ENCODE measurements at regions not wholly inside any gene's neighbourhood (a gene's known extent, or its start where the extent isn't known, plus 50 kb on each side); places are given as distances from the start of the nearest gene placed in this dataset.

DNA sequence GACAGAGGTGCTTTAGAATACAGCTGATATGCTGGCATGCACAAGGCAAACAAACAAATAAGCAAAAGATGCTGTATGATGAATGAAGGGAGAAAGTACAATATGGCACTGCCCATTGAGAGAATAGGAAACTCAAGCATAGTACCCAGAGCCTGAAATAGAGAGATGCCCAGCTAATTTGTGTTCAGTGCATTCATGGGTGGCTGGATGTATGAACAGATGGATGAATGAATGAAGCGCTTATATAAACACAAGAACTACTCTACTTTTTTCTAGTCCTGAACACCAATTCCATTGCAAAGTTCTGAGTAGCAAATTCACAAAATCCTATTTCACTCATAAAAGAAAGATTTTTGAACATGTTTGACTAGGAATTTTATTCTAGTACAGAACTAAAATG lies 756.3 kb downstream of the SATB2 start:
- no peak for DNase-seq (ENCODE audit: low read depth)
- TF ChIP-seq, protein P1, sequence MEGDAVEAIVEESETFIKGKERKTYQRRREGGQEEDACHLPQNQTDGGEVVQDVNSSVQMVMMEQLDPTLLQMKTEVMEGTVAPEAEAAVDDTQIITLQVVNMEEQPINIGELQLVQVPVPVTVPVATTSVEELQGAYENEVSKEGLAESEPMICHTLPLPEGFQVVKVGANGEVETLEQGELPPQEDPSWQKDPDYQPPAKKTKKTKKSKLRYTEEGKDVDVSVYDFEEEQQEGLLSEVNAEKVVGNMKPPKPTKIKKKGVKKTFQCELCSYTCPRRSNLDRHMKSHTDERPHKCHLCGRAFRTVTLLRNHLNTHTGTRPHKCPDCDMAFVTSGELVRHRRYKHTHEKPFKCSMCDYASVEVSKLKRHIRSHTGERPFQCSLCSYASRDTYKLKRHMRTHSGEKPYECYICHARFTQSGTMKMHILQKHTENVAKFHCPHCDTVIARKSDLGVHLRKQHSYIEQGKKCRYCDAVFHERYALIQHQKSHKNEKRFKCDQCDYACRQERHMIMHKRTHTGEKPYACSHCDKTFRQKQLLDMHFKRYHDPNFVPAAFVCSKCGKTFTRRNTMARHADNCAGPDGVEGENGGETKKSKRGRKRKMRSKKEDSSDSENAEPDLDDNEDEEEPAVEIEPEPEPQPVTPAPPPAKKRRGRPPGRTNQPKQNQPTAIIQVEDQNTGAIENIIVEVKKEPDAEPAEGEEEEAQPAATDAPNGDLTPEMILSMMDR (IDR thresholded peaks at IDR 0.05; ENCODE audit: insufficient read depth, low read depth, low read length), result no peak
- no peak overlapping the region for H3K4me3 ChIP-seq (ENCODE audit: low read depth, low read length)

DNA sequence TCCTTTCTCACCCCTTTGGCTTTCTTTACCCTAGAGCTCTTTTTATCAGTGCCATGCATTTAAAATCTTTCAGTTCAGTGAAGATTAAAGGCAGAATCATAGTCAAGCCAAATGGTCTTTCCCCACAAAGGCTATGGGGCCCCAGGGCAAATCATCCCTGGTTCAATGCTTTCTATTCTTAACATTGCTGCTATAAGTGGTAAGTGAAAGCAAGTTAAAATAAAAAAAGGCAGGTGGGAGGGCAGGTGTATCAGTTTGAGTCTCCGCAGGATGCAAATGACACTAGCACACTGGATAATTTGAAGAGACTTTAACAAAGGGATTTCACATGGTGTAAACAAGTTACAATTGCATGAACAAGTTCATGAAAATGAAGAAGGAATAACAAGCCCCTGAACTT lies 757.4 kb downstream of the SATB2 start:
- TF ChIP-seq, protein P1 (IDR thresholded peaks at IDR 0.05; ENCODE audit: insufficient read depth, low read depth, low read length), result no peak
- no peak for DNase-seq (ENCODE audit: low read depth)
- no peak overlapping the region for H3K4me3 ChIP-seq (ENCODE audit: low read depth, low read length)

GRCh38 chr2:198698230-198698629 lies 759.5 kb downstream of the SATB2 start:
- no peak for DNase-seq (ENCODE audit: low read depth)
- TF ChIP-seq, protein P1 (IDR thresholded peaks at IDR 0.05; ENCODE audit: insufficient read depth, low read depth, low read length), result no peak
- H3K4me3 ChIP-seq (ENCODE audit: low read depth, low read length), result no peak overlapping the region

DNA sequence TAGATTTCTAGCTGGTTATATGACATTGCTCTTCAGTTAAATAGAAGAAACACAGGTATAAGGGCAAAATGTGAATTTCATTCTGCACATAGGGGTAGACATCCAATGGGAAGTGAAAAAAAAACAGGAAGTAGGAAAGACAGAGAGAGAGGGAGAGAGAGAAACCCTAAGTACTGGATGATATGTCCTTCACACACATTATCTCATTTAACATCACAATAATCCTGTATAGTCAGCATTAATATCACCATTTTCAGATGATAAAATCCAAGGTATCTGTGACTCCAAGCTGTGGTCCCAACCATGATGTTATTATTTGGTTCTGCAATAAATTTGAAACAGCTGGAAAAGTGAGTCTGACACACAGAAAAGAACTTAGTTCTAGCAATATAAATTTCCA lies 759.9 kb downstream of the SATB2 start:
- no peak for DNase-seq (ENCODE audit: low read depth)
- H3K4me3 ChIP-seq (ENCODE audit: low read depth, low read length), result no peak overlapping the region
- TF ChIP-seq, protein P1 (IDR thresholded peaks at IDR 0.05; ENCODE audit: insufficient read depth, low read depth, low read length), result no peak

DNA sequence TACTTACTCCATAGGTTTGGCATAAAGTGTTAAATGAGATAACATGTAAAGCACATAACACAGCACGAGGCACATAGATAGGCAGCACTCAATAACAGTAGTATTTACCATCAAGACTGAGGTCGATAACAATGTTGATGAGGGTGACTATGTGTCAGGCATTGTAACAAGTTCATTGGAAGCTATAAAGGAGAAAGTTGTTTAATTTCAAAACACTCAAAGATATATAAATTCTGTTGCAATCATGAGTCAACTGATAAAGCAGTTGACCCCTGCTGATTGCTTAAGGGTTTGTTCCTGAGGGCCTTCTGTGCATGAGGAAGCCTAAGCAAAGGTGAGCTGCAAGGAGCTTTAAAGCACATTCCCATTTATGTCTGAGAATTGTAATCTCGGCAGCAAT lies 760.5 kb downstream of the SATB2 start:
- DNase-seq (ENCODE audit: low read depth), result no peak
- no peak overlapping the region for H3K4me3 ChIP-seq (ENCODE audit: low read depth, low read length)
- TF ChIP-seq, protein P1 (IDR thresholded peaks at IDR 0.05; ENCODE audit: insufficient read depth, low read depth, low read length), result no peak

GRCh38 chr2:198695879-198696278 lies 761.9 kb downstream of the SATB2 start:
- H3K4me3 ChIP-seq (ENCODE audit: low read depth, low read length), result no peak overlapping the region
- TF ChIP-seq, protein P1 (IDR thresholded peaks at IDR 0.05; ENCODE audit: insufficient read depth, low read depth, low read length), result no peak
- no peak for DNase-seq (ENCODE audit: low read depth)

DNA sequence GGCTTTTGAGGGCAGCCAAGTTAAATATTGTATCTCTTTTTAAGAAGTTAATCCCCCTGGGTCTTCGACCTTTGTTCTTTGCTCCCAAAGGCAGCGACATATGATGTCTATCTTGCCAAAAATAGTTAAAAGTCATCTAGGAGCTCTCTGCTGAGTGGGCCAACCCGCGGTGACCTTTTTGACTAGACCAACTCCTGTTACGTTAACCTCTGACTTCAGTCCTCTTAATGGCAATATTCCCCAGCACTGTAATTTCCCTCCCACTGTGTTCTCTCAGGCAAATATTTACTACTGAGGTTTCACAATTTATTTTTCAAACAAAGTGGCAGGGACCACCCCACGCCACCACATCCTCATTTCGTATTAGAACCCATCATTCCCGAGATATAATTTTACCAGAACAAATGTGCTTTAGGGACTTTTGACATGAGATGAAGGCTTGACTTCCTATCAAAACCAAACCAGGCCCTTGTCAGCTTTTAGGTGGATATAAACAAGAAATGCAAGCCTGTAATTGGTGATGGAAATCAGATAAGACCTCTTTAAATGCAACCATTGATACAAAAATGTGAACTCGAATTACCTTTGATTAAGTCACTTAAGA lies 764.7 kb downstream of the SATB2 start:
- no peak overlapping the region for H3K4me3 ChIP-seq (ENCODE audit: low read depth, low read length)
- TF ChIP-seq, protein P1 (IDR thresholded peaks at IDR 0.05; ENCODE audit: insufficient read depth, low read depth, low read length), result no peak
- no peak for DNase-seq (ENCODE audit: low read depth)
